Ascending aorta (tissue), 2 donors: ENCODE measurements at regions not wholly inside any gene's neighbourhood (a gene's known extent, or its start where the extent isn't known, plus 50 kb on each side); places are given as distances from the start of the nearest gene placed in this dataset.

Experiments used
- DNase-seq, 2 donors: peaks; one replicate each; pipeline ENCODE4 v3.0.0-alpha.2; 2019; ENCODE audit warnings: low spot score in 2 of 2
- H3K27ac ChIP-seq, 2 donors: fragments of 200-600 bp; sonication (generic); one replicate each; pipeline ENCODE4 v1.5.1; 2016 to 2017; ENCODE audit warnings: mild to moderate bottlenecking in 1 of 2
- H3K27me3 ChIP-seq: fragments of 200-600 bp; sonication (generic); one replicate; pipeline ENCODE4 v1.5.1; 2017
- H3K36me3 ChIP-seq, 2 donors: fragments of 200-600 bp; sonication (generic); one replicate each; pipeline ENCODE4 v1.5.1; 2016
- H3K4me1 ChIP-seq, 2 donors: fragments of 200-600 bp; sonication (generic); one replicate each; pipeline ENCODE4 v1.5.1; 2016 to 2017; ENCODE audit warnings: mild to moderate bottlenecking in 1 of 2
- H3K4me3 ChIP-seq, 2 donors: fragments of 200-600 bp; sonication (generic); one replicate each; pipeline ENCODE4 v1.5.1; 2016 to 2017; ENCODE audit warnings: mild to moderate bottlenecking in 1 of 2
- H3K9me3 ChIP-seq, 2 donors: fragments of 200-600 bp; sonication (generic); one replicate each; pipeline ENCODE4 v1.5.1; 2016
- intact Hi-C: fragments of 100-400 bp; cut with DNase I; formaldehyde crosslinking; loops from one replicate; pipeline ENCODE4 v1.15.1; 2023
- TF ChIP-seq, protein P1 (sequence below), 3 experiments: fragments of 200-600 bp in 2 of 3; fragments of 450-650 bp in 1 of 3; sonication (generic) in 2 of 3; IDR thresholded peaks; one replicate each; pipeline ENCODE4 v1.5.1; 2016 to 2019; ENCODE audit warnings: antibody characterized with exemption in 3 of 3, mild to moderate bottlenecking in 1 of 3, moderate library complexity in 1 of 3

DNA sequence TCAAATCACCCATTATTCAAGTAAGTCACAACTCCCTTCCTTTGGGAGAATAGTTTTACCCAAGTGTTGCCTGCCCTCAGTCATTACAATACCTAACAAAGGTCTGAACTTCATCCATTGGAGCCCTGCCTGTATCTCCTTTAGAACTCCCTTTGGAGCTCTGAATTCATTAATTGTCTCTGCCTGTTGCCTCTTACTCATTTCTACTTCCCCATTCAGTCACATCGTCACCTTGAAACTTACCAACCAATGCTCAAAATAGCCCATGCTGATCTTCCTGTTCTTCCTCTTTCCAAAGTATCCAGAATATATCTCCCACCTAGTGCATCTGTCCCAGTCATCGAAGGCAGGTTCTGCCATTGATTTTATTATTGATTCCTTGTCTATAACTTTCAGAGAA is 120.7 kb upstream of the ADGRF1 start:
- DNase-seq: no peak
- Histone ChIP-seq H3K36me3 (no peaks in the 10 kb centered on the region), H3K27me3 (no peaks in the 10 kb centered on the region), H3K9me3 (no peaks in the 10 kb centered on the region), H3K27ac (no peak overlapping the region), H3K4me3 (no peak overlapping the region), H3K4me1 (no peaks in the 10 kb centered on the region)
- TF ChIP-seq, protein P1, sequence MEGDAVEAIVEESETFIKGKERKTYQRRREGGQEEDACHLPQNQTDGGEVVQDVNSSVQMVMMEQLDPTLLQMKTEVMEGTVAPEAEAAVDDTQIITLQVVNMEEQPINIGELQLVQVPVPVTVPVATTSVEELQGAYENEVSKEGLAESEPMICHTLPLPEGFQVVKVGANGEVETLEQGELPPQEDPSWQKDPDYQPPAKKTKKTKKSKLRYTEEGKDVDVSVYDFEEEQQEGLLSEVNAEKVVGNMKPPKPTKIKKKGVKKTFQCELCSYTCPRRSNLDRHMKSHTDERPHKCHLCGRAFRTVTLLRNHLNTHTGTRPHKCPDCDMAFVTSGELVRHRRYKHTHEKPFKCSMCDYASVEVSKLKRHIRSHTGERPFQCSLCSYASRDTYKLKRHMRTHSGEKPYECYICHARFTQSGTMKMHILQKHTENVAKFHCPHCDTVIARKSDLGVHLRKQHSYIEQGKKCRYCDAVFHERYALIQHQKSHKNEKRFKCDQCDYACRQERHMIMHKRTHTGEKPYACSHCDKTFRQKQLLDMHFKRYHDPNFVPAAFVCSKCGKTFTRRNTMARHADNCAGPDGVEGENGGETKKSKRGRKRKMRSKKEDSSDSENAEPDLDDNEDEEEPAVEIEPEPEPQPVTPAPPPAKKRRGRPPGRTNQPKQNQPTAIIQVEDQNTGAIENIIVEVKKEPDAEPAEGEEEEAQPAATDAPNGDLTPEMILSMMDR (IDR thresholded peaks at IDR 0.05): no peak
- intact Hi-C loops: no loop called here

DNA sequence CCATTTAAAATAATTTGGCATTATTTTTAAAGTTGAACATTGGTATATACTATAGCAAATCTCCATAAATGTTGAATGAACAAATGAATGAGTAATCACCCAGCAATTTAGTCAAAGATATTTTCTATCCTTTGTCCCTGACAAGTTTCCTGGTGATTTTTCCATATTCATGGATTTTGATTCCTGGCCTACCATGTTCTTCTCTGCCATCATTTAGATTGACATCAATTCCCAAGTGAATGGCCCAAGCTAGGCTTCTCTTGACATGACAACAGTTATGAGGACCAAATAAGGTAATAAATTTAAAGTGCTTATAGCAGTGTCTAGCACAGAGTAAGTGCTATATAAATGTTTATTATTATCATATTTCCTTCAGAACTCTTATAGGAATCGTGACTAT is 120.1 kb upstream of the ADGRF1 start:
- Histone ChIP-seq H3K9me3 (no peaks in the 10 kb centered on the region), H3K27ac (no peak overlapping the region), H3K4me3 (no peak overlapping the region), H3K4me1 (no peaks in the 10 kb centered on the region), H3K27me3 (no peaks in the 10 kb centered on the region), H3K36me3 (no peaks in the 10 kb centered on the region)
- no peak for DNase-seq
- intact Hi-C loops: no loop called here
- TF ChIP-seq, protein P1 (IDR thresholded peaks at IDR 0.05): no peak

DNA sequence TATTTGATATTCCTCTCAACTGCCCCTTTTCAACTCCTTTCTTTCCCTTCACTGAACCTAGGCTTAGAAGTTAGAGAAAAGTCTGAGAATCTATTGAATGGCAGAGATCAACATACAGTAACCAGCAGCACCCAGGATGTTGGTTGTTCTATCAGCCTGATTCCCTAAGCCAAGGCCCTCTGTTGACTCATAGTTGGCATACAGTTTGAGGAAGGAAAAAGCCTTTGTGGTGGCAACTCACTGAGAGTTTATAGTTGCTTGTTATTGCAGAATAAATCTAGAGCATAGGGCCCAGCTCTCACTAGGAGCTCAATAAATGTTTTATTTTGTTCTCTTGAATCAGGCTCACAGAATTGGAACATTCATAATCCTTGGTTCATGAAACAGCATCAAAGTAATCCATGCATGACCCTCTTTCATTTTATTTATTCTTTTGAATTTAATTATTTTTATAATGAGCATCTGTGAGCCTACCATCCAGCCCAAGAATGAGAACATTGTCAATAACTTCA is 119.1 kb upstream of the ADGRF1 start:
- intact Hi-C loops: no loop called here
- DNase-seq: no peak

DNA sequence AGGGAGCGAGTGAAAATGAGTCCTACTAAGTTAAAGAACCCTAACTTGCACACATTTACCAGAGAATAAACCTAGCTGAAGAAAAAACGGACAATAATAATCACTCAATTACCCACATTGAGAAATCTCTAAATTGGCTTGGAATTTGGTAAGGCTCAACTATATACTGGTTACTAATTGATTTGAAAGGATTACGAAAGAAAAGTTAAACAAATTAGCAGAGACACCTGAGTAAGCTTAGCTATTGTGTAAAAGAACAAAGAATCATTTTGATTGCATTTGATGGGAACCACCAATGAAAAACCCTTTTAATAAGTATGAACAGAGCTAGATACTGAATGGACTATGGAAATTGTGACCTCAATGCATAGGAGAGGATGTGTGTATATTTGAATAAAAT is 118.6 kb upstream of the ADGRF1 start:
- Histone ChIP-seq H3K27me3 (no peaks in the 10 kb centered on the region), H3K27ac (no peak overlapping the region), H3K36me3 (no peaks in the 10 kb centered on the region), H3K4me1 (no peaks in the 10 kb centered on the region), H3K9me3 (no peaks in the 10 kb centered on the region), H3K4me3 (no peak overlapping the region)
- intact Hi-C loops: no loop called here
- DNase-seq: no peak
- TF ChIP-seq, protein P1 (IDR thresholded peaks at IDR 0.05): no peak

More for the DNA sequence above, 119.1 kb upstream of the ADGRF1 start:
- H3K9me3 ChIP-seq: no peaks in the 10 kb centered on the region
- TF ChIP-seq, protein P1 (IDR thresholded peaks at IDR 0.05): no peak
- no peak overlapping the region for H3K4me3 ChIP-seq
- H3K4me1 ChIP-seq: no peaks in the 10 kb centered on the region
- H3K27ac ChIP-seq: no peak overlapping the region
- H3K36me3 ChIP-seq: no peaks in the 10 kb centered on the region
- no peaks in the 10 kb centered on the region for H3K27me3 ChIP-seq

DNA sequence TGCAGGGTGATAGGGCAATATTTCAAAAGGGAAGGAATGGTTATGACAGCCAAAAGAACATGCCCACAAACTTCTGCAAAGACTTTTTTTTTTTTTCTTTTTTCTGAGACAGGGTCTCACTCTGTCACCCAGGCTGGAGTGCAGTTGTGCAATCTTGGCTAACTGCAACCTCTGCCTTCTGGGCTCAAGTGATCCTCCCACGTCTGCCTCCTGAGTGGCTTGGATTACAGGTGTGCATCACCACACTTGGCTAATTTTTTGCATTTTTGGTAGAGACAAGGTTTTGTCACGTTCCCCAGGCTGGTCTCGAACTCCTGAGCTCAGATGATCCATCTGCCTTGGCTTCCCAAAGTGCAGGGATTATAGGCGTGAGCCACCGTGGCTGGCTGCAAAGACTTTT is 117.6 kb upstream of the ADGRF1 start:
- Histone ChIP-seq H3K9me3 (no peaks in the 10 kb centered on the region), H3K4me3 (no peak overlapping the region), H3K36me3 (no peaks in the 10 kb centered on the region), H3K27me3 (no peaks in the 10 kb centered on the region), H3K4me1 (no peaks in the 10 kb centered on the region), H3K27ac (no peak overlapping the region)
- TF ChIP-seq, protein P1 (IDR thresholded peaks at IDR 0.05): no peak
- no peak for DNase-seq
- intact Hi-C loops: no loop called here

DNA sequence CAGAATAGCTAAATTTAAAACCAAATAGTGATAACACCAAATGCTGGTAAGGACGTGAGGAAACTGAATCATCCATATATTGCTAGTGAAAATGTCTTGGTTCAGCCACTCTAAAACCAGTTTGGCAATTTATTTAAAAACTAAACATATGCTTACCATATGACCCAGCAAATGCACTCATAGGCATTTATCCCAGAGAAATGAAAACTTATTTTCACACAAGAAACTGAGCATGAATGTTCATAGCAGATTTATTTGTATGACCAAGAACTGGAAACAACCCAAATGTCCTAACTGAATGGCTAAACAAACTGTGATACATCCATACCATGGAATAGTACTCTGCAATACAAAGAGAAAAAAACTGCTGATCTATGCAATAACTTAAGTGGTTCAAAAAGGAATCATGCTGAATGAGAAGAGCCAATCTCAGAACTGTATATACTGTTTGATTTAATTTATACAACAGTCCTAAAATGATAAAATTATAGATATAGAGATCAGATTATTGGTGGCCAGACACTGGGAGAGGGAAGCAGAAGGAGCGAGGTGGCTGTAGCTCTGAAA is 115.6 kb upstream of the ADGRF1 start:
- H3K4me1 ChIP-seq: no peaks in the 10 kb centered on the region
- no peaks in the 10 kb centered on the region for H3K36me3 ChIP-seq
- DNase-seq: no peak
- H3K27me3 ChIP-seq: no peaks in the 10 kb centered on the region
- TF ChIP-seq, protein P1 (IDR thresholded peaks at IDR 0.05): no peak
- H3K27ac ChIP-seq: no peak overlapping the region
- intact Hi-C loops: no loop called here
- no peaks in the 10 kb centered on the region for H3K9me3 ChIP-seq
- no peak overlapping the region for H3K4me3 ChIP-seq
